MCF 10A (cell line): ENCODE measurements at regions not wholly inside any gene's neighbourhood (a gene's known extent, or its start where the extent isn't known, plus 50 kb on each side); places are given as distances from the start of the nearest gene placed in this dataset.
A peak's percentile ranks its signal among the peaks of the same experiment; 100 is the strongest.

ENCODE experiments used
- BruUV-seq: library from RNA; stranded (reverse); fragments of 400-500 nt; replicated peaks from 2 replicates; lab custom pipeline; 2021; lab: Mats Ljungman, UMichigan
- CTCF ChIA-PET: fragments of 300-600 bp; sonication (Branson Sonifier 250); formaldehyde crosslinking; extraction: SDS; loops from one replicate; lab custom pipeline; 2021; ENCODE audit warnings: antibody characterized with exemption, inconsistent platforms; lab: Yijun Ruan, JAX
- POLR2A ChIA-PET: fragments of 300-600, 350-650 bp; sonication (Branson Sonifier 250); formaldehyde crosslinking; extraction: SDS; loops from one replicate; lab custom pipeline; 2020; ENCODE audit warnings: antibody characterized with exemption, inconsistent platforms; lab: Yijun Ruan, JAX
- DNase-seq: peaks from one replicate; pipeline ENCODE4 v3.0.0-alpha.2; 2018; ENCODE audit not compliant: unreplicated experiment
- H3K27ac Mint-ChIP-seq: one replicate; pipeline ENCODE4 v1.8.0; 2022; ENCODE audit warnings: mild to moderate bottlenecking, low read depth, mixed read lengths; ENCODE audit not compliant: unreplicated experiment
- H3K27me3 Mint-ChIP-seq: one replicate; pipeline ENCODE4 v1.8.0; 2022; ENCODE audit warnings: mixed read lengths; ENCODE audit not compliant: insufficient read depth, unreplicated experiment
- H3K36me3 Mint-ChIP-seq: one replicate; pipeline ENCODE4 v1.8.0; 2022; ENCODE audit warnings: mild to moderate bottlenecking, moderate library complexity, mixed read lengths; ENCODE audit not compliant: insufficient read depth, unreplicated experiment
- H3K4me1 Mint-ChIP-seq: one replicate; pipeline ENCODE4 v1.8.0; 2022; ENCODE audit warnings: mixed read lengths; ENCODE audit not compliant: insufficient read depth, unreplicated experiment
- H3K4me3 Mint-ChIP-seq: one replicate; pipeline ENCODE4 v1.8.0; 2022; ENCODE audit warnings: mild to moderate bottlenecking, moderate library complexity, mixed read lengths; ENCODE audit not compliant: unreplicated experiment
- H3K9me3 Mint-ChIP-seq: one replicate; pipeline ENCODE4 v1.8.0; 2022; ENCODE audit warnings: mixed read lengths; ENCODE audit not compliant: unreplicated experiment
- intact Hi-C: fragments of 100-400 bp; cut with micrococcal nuclease; formaldehyde crosslinking; loops from 2 replicates; pipeline ENCODE4 v1.14.1; 2022
- TF ChIP-seq, protein P1 (sequence below): fragments of 200-600 bp; IDR thresholded peaks from one replicate; pipeline ENCODE4 v1.8.0; 2022; ENCODE audit warnings: antibody characterized with exemption, mild to moderate bottlenecking; ENCODE audit not compliant: unreplicated experiment

DNA sequence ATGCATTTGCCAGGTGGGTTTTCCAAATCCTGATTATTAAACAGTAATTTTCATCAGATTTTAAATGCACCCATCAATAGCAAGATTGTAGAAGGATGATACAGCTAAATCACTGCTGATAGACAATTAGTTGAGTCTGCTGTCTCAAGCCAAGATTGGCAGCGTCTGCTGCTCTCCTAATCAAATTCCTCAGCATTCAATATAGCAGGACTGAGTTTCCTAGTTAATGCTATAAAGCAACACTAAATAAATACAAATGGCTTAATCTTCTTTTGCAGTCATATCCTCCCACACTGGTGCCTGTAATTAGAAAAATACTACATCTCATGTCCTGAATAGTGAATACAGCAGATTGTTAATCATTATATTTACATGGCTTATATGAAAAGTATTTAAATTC, 1028.8 kb downstream of the ADGRL2 start:
- Mint-ChIP-seq H3K9me3 (no peaks in the 10 kb centered on the region), H3K36me3 (no peaks in the 10 kb centered on the region), H3K4me3 (no peak overlapping the region), H3K4me1 (no peaks in the 10 kb centered on the region), H3K27ac (no peak overlapping the region), H3K27me3 (no peaks in the 10 kb centered on the region)
- ChIA-PET CTCF (interaction anchor here (0.7 kb wide), 1 partner anchor 740 kb away, joined by 3 read pairs; no protein-coding TSS in a partner anchor), POLR2A (interaction anchor here (0.6 to 0.7 kb wide), 2 partner anchors 17 to 767 kb away, joined by 3 to 4 read pairs; no protein-coding TSS in a partner anchor)
- no TSS peak for BruUV-seq
- no peak for DNase-seq
- TF ChIP-seq, protein P1, sequence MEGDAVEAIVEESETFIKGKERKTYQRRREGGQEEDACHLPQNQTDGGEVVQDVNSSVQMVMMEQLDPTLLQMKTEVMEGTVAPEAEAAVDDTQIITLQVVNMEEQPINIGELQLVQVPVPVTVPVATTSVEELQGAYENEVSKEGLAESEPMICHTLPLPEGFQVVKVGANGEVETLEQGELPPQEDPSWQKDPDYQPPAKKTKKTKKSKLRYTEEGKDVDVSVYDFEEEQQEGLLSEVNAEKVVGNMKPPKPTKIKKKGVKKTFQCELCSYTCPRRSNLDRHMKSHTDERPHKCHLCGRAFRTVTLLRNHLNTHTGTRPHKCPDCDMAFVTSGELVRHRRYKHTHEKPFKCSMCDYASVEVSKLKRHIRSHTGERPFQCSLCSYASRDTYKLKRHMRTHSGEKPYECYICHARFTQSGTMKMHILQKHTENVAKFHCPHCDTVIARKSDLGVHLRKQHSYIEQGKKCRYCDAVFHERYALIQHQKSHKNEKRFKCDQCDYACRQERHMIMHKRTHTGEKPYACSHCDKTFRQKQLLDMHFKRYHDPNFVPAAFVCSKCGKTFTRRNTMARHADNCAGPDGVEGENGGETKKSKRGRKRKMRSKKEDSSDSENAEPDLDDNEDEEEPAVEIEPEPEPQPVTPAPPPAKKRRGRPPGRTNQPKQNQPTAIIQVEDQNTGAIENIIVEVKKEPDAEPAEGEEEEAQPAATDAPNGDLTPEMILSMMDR, result no peak
- intact Hi-C loops, result no loop called here

DNA sequence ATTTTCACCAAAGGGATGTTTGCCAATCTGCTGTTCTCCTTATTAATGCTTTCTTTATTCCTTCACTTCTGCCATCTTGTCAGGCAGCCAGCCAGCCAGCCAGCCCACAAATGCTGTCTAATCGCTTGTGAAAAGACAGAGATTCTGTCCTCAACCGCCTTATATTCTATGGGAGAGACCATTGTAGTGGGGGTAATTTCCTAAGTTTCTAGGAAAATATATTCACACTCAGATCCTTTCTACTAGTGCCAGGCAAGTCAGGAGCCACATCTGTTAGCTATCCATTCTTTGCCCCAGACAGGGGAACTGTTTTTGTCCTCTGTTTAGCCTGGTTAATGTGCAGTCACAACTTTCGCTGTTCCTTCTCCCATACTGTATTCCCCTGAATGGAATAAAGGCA, 1023.1 kb downstream of the ADGRL2 start:
- no peak for DNase-seq
- TF ChIP-seq, protein P1, result no peak
- POLR2A ChIA-PET, result no interaction called here
- BruUV-seq, result no TSS peak
- Mint-ChIP-seq H3K4me1 (peaks cover 15% of the 10 kb centered on the region), H3K9me3 (no peaks in the 10 kb centered on the region), H3K27me3 (no peaks in the 10 kb centered on the region), H3K36me3 (no peaks in the 10 kb centered on the region), H3K27ac (no peak overlapping the region), H3K4me3 (no peak overlapping the region)
- CTCF ChIA-PET, result interaction anchor here (0.6 to 0.7 kb wide), 3 partner anchors 133 to 1013 kb away, joined by 3 read pairs; no protein-coding TSS in a partner anchor
- intact Hi-C loops, result no loop called here

GRCh38 chr1:82820816-82821215, 1020.1 kb downstream of the ADGRL2 start:
- POLR2A ChIA-PET, result no interaction called here
- H3K27ac Mint-ChIP-seq, result no peak overlapping the region

DNA sequence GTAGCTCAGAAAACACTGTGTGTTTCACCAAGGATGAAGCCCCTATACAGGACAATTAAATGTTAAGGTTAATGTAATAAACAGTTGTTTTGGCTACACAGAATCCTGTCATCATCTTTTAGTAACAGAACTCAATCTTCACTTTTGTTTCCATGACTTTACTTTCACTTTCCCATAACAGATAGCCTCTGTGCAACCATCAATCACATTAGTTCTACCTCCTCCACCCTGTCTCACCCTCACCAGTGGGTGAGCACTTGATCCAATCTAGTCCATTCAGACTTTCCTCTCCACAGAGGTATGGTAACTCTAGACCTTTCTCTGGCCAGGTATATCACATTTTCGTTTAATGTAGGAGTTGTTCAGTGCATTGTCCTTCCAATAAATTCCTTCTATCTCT, 1018.5 kb downstream of the ADGRL2 start:
- POLR2A ChIA-PET, result interaction anchor here (0.7 kb wide), 1 partner anchor 67 kb away, joined by 3 read pairs; no protein-coding TSS in a partner anchor
- no TSS peak for BruUV-seq
- Mint-ChIP-seq H3K9me3 (peaks cover 6% of the 10 kb centered on the region), H3K4me3 (peak overlapping the region; percentile 9), H3K4me1 (peaks cover 19% of the 10 kb centered on the region), H3K36me3 (no peaks in the 10 kb centered on the region), H3K27ac (no peak overlapping the region), H3K27me3 (no peaks in the 10 kb centered on the region)
- intact Hi-C loops, result no loop called here
- CTCF ChIA-PET, result no interaction called here
- TF ChIP-seq, protein P1, result no peak
- DNase-seq, result no peak

More at GRCh38 chr1:82820816-82821215, 1020.1 kb downstream of the ADGRL2 start:
- H3K4me1 Mint-ChIP-seq, result peaks cover 19% of the 10 kb centered on the region
- BruUV-seq, result no TSS peak
- intact Hi-C loops, result no loop called here
- no peak for DNase-seq
- no peak overlapping the region for H3K4me3 Mint-ChIP-seq
- peaks cover 6% of the 10 kb centered on the region for H3K9me3 Mint-ChIP-seq
- no peaks in the 10 kb centered on the region for H3K27me3 Mint-ChIP-seq
- CTCF ChIA-PET, result interaction anchor here (0.5 kb wide), 1 partner anchor 640 kb away, joined by 3 read pairs; no protein-coding TSS in a partner anchor
- TF ChIP-seq, protein P1, result no peak
- no peaks in the 10 kb centered on the region for H3K36me3 Mint-ChIP-seq
